HEK293T (cell line): ENCODE measurements at regions not wholly inside any gene's neighbourhood (a gene's known extent, or its start where the extent isn't known, plus 50 kb on each side); places are given as distances from the start of the nearest gene placed in this dataset.

ENCODE experiments used
- FOXA1 ChIP-seq: fragments of 450-650 bp; IDR thresholded peaks from 2 replicates; pipeline ENCODE4 v1.6.1; 2016; ENCODE audit warnings: mild to moderate bottlenecking
- FOXM1 ChIP-seq: fragments of 450-650 bp; IDR thresholded peaks from 2 replicates; pipeline ENCODE4 v1.6.1; 2017; ENCODE audit warnings: mild to moderate bottlenecking, borderline replicate concordance
- L3MBTL2 ChIP-seq: fragments of 450-650 bp; conservative IDR thresholded peaks from 2 replicates; pipeline ENCODE4 v1.6.1; 2016; ENCODE audit warnings: mild to moderate bottlenecking
- PKNOX1 ChIP-seq: fragments of 450-650 bp; IDR thresholded peaks from 2 replicates; pipeline ENCODE4 v1.6.1; 2016
- SP1 ChIP-seq: fragments of 450-650 bp; IDR thresholded peaks from 2 replicates; pipeline ENCODE4 v1.6.1; 2017
- SUZ12 ChIP-seq: fragments of 450-650 bp; IDR thresholded peaks from 2 replicates; pipeline ENCODE4 v1.6.1; 2016; ENCODE audit warnings: mild to moderate bottlenecking

GRCh38 chr12:38162708-38163441 lies 153.7 kb upstream of the ALG10B start:
- TF ChIP-seq L3MBTL2 (no peak), SP1 (no peak), FOXM1 (no peak), PKNOX1 (no peak), FOXA1 (no peak), SUZ12 (no peak)
